ENCODE measurements at regions not wholly inside any gene's neighbourhood (a gene's known extent, or its start where the extent isn't known, plus 50 kb on each side); places are given as distances from the start of the nearest gene placed in this dataset.

GRCh38 chr18:41681138-41681880, 273.7 kb upstream of the PIK3C3 start:
- H3K27ac ChIP-seq (ENCODE audit: low read length, poor library complexity, severe bottlenecking): no peak overlapping the region
- no peak overlapping the region for H2BK15ac ChIP-seq (ENCODE audit: low read depth, poor library complexity, severe bottlenecking)
- H2AFZ ChIP-seq (ENCODE audit: low read depth, low read length): no peak overlapping the region
- no peak overlapping the region for H3K14ac ChIP-seq (ENCODE audit: low read length in 2 of 2)
- H3K4me1 ChIP-seq (ENCODE audit: control insufficient read depth, insufficient read depth, low read depth, low read length): no peaks in the 10 kb centered on the region
- H3K36me3 ChIP-seq (ENCODE audit: control insufficient read depth in 1 of 2, insufficient read depth in 2 of 2, low read depth in 1 of 2, low read length in 2 of 2): no peaks in the 10 kb centered on the region
- H3K27me3 ChIP-seq (ENCODE audit: control insufficient read depth in 1 of 2, insufficient read depth in 1 of 2, low read length in 2 of 2): no peaks in the 10 kb centered on the region
- H2BK12ac ChIP-seq (ENCODE audit: low read length in 2 of 2): no peak overlapping the region
- H2AK5ac ChIP-seq (ENCODE audit: low read length, severe bottlenecking): no peak overlapping the region
- no peak overlapping the region for H3K18ac ChIP-seq (ENCODE audit: low read depth in 1 of 2, low read length in 2 of 2)
- no peak overlapping the region for H2BK120ac ChIP-seq (ENCODE audit: low read depth, low read length)
- H2BK5ac ChIP-seq (ENCODE audit: low read depth, low read length, poor library complexity, severe bottlenecking): no peak overlapping the region
- no peaks in the 10 kb centered on the region for H3K79me1 ChIP-seq (replicated peaks; ENCODE audit: low read length, poor library complexity, severe bottlenecking)
- peaks cover 12% of the 10 kb centered on the region for H3K9me3 ChIP-seq (ENCODE audit: control insufficient read depth, low read length)
- no peak overlapping the region for H4K8ac ChIP-seq (ENCODE audit: low read length)
- 77% methylated on average over 8 of the region's 8 CpGs for WGBS
- peak; percentile 47 for DNase-seq
- no peak overlapping the region for H3K9ac ChIP-seq (ENCODE audit: low read length)
- H3K4me2 ChIP-seq (ENCODE audit: low read length, poor library complexity, severe bottlenecking): no peak overlapping the region
- H3K4ac ChIP-seq (ENCODE audit: low read depth in 1 of 2, low read length in 2 of 2): no peak overlapping the region
- H4K91ac ChIP-seq (ENCODE audit: low read length): no peak overlapping the region
- H3K23ac ChIP-seq (ENCODE audit: low read length in 2 of 2): no peak overlapping the region
- H3K4me3 ChIP-seq (ENCODE audit: insufficient read depth in 1 of 2, low read depth in 1 of 2, low read length in 2 of 2): no peak overlapping the region

DNA sequence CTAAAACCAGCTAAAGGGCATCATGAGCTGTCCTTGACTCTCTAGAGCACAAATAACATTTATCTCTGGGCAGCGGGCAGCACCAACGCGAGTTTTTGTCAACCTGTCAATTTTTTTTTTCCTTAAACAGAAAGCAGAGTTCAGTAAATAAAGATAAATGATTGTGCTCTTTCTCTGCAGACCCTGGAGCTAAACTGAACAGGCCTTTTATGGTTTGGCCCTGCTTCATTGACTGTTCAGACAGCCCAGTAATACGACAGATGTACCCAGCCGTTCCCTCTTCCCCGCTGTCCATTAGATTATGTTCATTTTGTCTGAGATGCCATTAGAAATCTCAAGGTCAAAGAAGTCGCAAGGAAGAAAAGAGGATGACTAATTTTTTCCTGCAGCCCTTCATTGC, 280.5 kb upstream of the PIK3C3 start:
- Histone ChIP-seq H4K8ac (ENCODE audit: low read length) (no peak overlapping the region), H2BK120ac (ENCODE audit: low read depth, low read length) (no peak overlapping the region), H3K79me1 (replicated peaks; ENCODE audit: low read length, poor library complexity, severe bottlenecking) (no peaks in the 10 kb centered on the region), H3K18ac (ENCODE audit: low read depth in 1 of 2, low read length in 2 of 2) (no peak overlapping the region), H2AK5ac (ENCODE audit: low read length, severe bottlenecking) (no peak overlapping the region), H3K4me2 (ENCODE audit: low read length, poor library complexity, severe bottlenecking) (no peak overlapping the region), H2BK5ac (ENCODE audit: low read depth, low read length, poor library complexity, severe bottlenecking) (no peak overlapping the region), H3K23ac (ENCODE audit: low read length in 2 of 2) (no peak overlapping the region), H3K36me3 (ENCODE audit: control insufficient read depth in 1 of 2, insufficient read depth in 2 of 2, low read depth in 1 of 2, low read length in 2 of 2) (no peaks in the 10 kb centered on the region), H4K91ac (ENCODE audit: low read length) (no peak overlapping the region), H2AFZ (ENCODE audit: low read depth, low read length) (no peak overlapping the region), H3K4ac (ENCODE audit: low read depth in 1 of 2, low read length in 2 of 2) (no peak overlapping the region), H2BK12ac (ENCODE audit: low read length in 2 of 2) (no peak overlapping the region), H3K27ac (ENCODE audit: low read length, poor library complexity, severe bottlenecking) (no peak overlapping the region), H3K14ac (ENCODE audit: low read length in 2 of 2) (no peak overlapping the region), H3K27me3 (ENCODE audit: control insufficient read depth in 1 of 2, insufficient read depth in 1 of 2, low read length in 2 of 2) (no peaks in the 10 kb centered on the region), H3K9ac (ENCODE audit: low read length) (no peak overlapping the region), H3K4me3 (ENCODE audit: insufficient read depth in 1 of 2, low read depth in 1 of 2, low read length in 2 of 2) (no peak overlapping the region), H3K9me3 (ENCODE audit: control insufficient read depth, low read length) (peaks cover 2% of the 10 kb centered on the region), H2BK15ac (ENCODE audit: low read depth, poor library complexity, severe bottlenecking) (no peak overlapping the region), H3K4me1 (ENCODE audit: control insufficient read depth, insufficient read depth, low read depth, low read length) (no peaks in the 10 kb centered on the region)
- 83% methylated on average over 7 of the region's 7 CpGs for WGBS
- DNase-seq: no peak

GRCh38 chr18:41666231-41666630, 288.8 kb upstream of the PIK3C3 start:
- no peak overlapping the region for H2BK120ac ChIP-seq (ENCODE audit: low read depth, low read length)
- H3K4me2 ChIP-seq (ENCODE audit: low read length, poor library complexity, severe bottlenecking): no peak overlapping the region
- no peak overlapping the region for H2BK15ac ChIP-seq (ENCODE audit: low read depth, poor library complexity, severe bottlenecking)
- peaks cover 5% of the 10 kb centered on the region for H3K9me3 ChIP-seq (ENCODE audit: control insufficient read depth, low read length)
- no peaks in the 10 kb centered on the region for H3K4me1 ChIP-seq (ENCODE audit: control insufficient read depth, insufficient read depth, low read depth, low read length)
- no peak overlapping the region for H2BK12ac ChIP-seq (ENCODE audit: low read length in 2 of 2)
- H3K14ac ChIP-seq (ENCODE audit: low read length in 2 of 2): no peak overlapping the region
- no peak overlapping the region for H4K8ac ChIP-seq (ENCODE audit: low read length)
- H3K9ac ChIP-seq (ENCODE audit: low read length): no peak overlapping the region
- no peaks in the 10 kb centered on the region for H3K79me1 ChIP-seq (replicated peaks; ENCODE audit: low read length, poor library complexity, severe bottlenecking)
- H3K4ac ChIP-seq (ENCODE audit: low read depth in 1 of 2, low read length in 2 of 2): no peak overlapping the region
- no peak overlapping the region for H2BK5ac ChIP-seq (ENCODE audit: low read depth, low read length, poor library complexity, severe bottlenecking)
- H3K27me3 ChIP-seq (ENCODE audit: control insufficient read depth in 1 of 2, insufficient read depth in 1 of 2, low read length in 2 of 2): no peaks in the 10 kb centered on the region
- no peak overlapping the region for H3K23ac ChIP-seq (ENCODE audit: low read length in 2 of 2)
- no peak overlapping the region for H4K91ac ChIP-seq (ENCODE audit: low read length)
- no peaks in the 10 kb centered on the region for H3K36me3 ChIP-seq (ENCODE audit: control insufficient read depth in 1 of 2, insufficient read depth in 2 of 2, low read depth in 1 of 2, low read length in 2 of 2)
- no peak overlapping the region for H2AK5ac ChIP-seq (ENCODE audit: low read length, severe bottlenecking)
- no peak for DNase-seq
- no peak overlapping the region for H3K4me3 ChIP-seq (ENCODE audit: insufficient read depth in 1 of 2, low read depth in 1 of 2, low read length in 2 of 2)
- no peak overlapping the region for H2AFZ ChIP-seq (ENCODE audit: low read depth, low read length)
- H3K27ac ChIP-seq (ENCODE audit: low read length, poor library complexity, severe bottlenecking): no peak overlapping the region
- no peak overlapping the region for H3K18ac ChIP-seq (ENCODE audit: low read depth in 1 of 2, low read length in 2 of 2)

DNA sequence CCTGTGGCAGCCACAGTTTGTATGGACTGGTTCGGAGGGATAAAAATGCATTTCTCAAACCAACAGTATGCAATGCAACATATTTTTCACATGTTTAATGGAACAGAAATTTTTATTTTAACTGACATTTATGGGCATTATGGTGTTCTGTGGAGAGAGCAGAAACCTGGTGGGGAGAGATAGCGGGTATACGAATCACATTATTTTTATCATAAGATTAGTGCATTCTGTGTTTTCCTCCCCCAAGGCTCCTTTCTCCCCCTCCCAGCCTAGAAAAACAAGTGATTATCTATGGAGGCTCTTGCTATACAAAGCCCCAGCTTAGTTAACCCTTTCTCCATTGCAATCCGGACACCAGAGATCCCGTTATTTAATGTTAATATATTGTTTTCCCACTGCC, 289.8 kb upstream of the PIK3C3 start:
- Histone ChIP-seq H3K4ac (ENCODE audit: low read depth in 1 of 2, low read length in 2 of 2) (no peak overlapping the region), H3K4me3 (ENCODE audit: insufficient read depth in 1 of 2, low read depth in 1 of 2, low read length in 2 of 2) (no peak overlapping the region), H2AK5ac (ENCODE audit: low read length, severe bottlenecking) (no peak overlapping the region), H3K9ac (ENCODE audit: low read length) (no peak overlapping the region), H3K4me1 (ENCODE audit: control insufficient read depth, insufficient read depth, low read depth, low read length) (no peaks in the 10 kb centered on the region), H3K14ac (ENCODE audit: low read length in 2 of 2) (no peak overlapping the region), H3K4me2 (ENCODE audit: low read length, poor library complexity, severe bottlenecking) (no peak overlapping the region), H3K18ac (ENCODE audit: low read depth in 1 of 2, low read length in 2 of 2) (no peak overlapping the region), H2BK15ac (ENCODE audit: low read depth, poor library complexity, severe bottlenecking) (no peak overlapping the region), H3K23ac (ENCODE audit: low read length in 2 of 2) (no peak overlapping the region), H2BK12ac (ENCODE audit: low read length in 2 of 2) (no peak overlapping the region), H2AFZ (ENCODE audit: low read depth, low read length) (no peak overlapping the region), H3K27ac (ENCODE audit: low read length, poor library complexity, severe bottlenecking) (no peak overlapping the region), H3K36me3 (ENCODE audit: control insufficient read depth in 1 of 2, insufficient read depth in 2 of 2, low read depth in 1 of 2, low read length in 2 of 2) (no peaks in the 10 kb centered on the region), H3K27me3 (ENCODE audit: control insufficient read depth in 1 of 2, insufficient read depth in 1 of 2, low read length in 2 of 2) (no peaks in the 10 kb centered on the region), H4K8ac (ENCODE audit: low read length) (no peak overlapping the region), H2BK5ac (ENCODE audit: low read depth, low read length, poor library complexity, severe bottlenecking) (no peak overlapping the region), H4K91ac (ENCODE audit: low read length) (no peak overlapping the region), H2BK120ac (ENCODE audit: low read depth, low read length) (no peak overlapping the region), H3K9me3 (ENCODE audit: control insufficient read depth, low read length) (peaks cover 3% of the 10 kb centered on the region), H3K79me1 (replicated peaks; ENCODE audit: low read length, poor library complexity, severe bottlenecking) (no peaks in the 10 kb centered on the region)
- no peak for DNase-seq
- WGBS: 100% methylated on average over 4 of the region's 5 CpGs
